HG02759 (cell line): ENCODE measurements at regions not wholly inside any gene's neighbourhood (a gene's known extent, or its start where the extent isn't known, plus 50 kb on each side); places are given as distances from the start of the nearest gene placed in this dataset.
"Not testable (repeated sequence)": the region's sequence is repeated elsewhere in the genome, so short reads cannot be mapped to it uniquely, and the experiment has no call there.

Experiments
- ATAC-seq: cut with Tn5 transposase; IDR thresholded peaks from one replicate; pipeline ENCODE4 v1.9.1; 2021; ENCODE audit warnings: mild to moderate bottlenecking, moderate library complexity; ENCODE audit not compliant: unreplicated experiment

DNA sequence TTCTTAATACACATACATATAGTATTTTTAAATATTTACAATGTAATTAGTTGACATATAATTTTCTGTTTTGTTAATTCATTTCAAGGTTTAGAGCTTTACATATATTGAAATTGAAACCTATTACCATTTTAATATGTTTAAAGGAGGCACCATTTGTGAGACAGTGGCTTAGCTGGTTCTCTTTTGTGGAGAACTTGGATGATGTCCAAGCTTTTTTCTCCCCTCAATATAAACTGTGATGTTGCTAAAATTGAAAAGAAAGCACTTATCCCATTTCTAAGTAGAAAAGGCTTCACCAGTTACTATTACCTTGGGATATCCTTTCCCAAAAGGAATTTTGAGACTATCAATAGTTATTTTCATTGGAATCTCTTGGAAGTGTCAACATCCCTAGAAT, 707.2 kb downstream of the NTRK3 start:
- ATAC-seq: no peak

DNA sequence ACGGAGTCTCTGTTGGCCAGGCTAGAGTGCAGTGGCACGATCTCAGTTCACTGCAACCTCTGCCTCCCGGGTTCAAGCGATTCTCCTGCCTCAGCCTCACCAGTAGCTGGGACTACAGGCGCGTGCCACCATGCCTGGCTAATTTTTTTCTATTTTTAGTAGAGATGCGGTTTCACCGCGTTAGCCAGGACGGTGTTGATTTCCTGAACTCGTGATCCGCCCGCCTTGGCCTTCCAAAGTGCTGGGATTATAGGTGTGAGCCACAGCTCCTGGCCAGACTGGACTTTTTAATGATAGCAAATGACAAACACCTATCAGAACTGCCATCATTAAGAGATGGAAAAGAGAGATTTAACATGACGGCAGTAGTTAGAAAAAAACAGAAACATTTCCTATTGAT, 707.9 kb downstream of the NTRK3 start:
- not testable (repeated sequence) for ATAC-seq

DNA sequence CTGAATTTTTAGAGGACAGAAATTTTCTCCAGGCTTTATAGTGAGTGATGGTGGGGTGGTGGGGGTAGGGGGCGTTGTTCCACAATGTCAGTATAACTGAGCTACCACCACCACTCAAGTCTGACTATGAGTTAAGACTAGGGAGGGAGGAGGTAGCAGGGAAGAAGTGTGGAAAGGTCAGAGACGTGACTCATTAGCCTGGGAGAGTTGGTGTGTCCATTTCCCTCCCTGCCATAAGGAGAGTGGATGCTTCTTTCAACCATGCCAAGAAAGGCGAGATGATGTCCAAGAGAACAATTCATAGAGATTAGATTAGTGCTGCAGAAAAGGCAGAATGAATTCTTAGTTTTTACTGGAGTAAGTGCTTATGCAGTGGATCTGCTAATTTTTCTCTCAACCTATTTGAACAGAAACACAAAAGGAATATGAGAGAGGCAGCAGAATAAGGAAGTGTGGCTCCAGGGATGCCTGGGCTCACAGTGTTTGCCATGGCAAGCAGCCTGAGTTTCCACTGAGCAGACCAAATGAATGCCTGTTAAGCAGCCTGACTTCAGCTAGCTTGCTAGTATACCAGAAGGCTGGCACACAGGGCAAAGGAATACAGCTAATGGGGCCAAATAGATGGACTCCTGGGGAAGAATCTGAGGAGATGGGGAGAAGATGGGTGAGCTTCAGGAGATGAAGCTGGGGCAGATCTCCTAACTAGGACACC, 708.9 kb downstream of the NTRK3 start:
- no peak for ATAC-seq

DNA sequence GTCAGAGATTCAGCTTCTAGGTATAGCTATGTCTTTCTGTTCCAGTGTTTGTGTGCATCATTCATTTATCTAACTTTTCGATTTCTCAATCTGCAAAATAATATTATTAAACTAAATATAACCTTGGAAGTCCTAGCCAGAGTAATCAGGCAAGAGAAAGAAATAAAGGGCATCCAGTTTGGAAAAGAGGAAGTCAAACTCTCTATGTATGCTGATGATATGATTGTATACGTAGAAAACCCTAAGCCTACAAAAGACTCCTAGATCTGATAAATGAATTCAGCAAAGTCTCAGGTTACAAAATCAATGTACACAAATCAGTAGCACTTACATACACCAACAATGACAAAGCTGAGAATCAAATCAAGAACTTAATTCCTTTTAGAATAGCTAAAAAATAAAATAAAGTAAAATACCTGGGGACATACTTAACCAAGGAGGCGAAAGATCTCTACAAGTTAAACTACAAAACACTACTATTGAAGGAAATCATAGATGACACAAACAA, 718.2 kb downstream of the NTRK3 start:
- ATAC-seq: no peak

DNA sequence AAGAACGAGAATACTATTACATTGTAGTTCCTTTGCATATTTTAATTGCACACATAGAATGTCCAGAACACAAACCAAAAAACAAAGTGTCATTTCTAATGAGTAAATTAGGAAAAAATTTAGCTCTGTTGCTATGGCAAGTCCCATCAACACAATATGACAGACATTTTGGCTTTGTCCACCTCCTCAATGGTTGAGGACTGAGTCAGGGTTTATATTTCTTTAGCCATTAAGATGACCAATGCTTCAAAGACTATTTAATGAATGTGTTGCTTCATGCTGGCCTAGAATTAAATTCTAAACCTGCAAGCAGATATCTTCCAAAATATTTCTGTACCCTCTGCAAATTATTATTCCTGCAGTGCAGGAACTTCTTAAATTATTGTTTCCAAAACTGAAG, 719.2 kb downstream of the NTRK3 start:
- no peak for ATAC-seq

DNA sequence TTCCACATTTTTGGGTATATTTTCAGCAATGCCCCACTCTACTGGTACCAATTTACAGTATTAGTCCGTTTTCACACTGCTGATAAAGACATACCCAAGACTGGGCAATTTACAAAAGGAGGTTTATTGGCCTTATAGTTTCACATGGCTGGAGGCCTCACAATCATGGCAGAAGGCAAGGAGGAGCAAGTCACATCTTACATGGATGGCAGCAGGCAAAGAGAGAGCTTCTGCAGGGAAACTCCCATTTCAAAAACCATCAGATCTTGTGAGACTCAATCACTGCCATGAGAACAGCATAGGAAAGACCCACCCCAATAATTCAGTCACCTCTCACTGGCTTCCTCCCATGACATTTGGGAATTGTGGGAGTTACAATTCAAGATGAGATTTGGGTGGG, 722.9 kb downstream of the NTRK3 start:
- not testable (repeated sequence) for ATAC-seq

DNA sequence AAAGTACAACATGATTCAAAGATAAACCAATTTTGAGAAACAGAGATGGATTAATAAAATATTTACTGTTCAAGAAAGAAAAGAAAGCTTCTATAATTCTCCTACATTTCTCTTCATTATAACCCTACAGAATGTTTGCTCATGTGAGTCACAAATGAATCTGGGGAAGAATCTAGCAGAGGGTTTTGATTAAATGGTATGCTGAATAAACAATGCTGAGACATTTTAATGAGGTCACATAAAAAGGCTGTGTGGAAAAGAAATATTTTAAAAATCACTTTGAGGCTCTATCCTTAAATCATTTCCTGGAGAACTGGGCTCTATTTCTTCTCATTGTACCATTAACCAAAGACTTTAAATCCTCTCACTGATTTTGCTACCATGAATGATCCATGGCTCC, 727.7 kb downstream of the NTRK3 start:
- no peak for ATAC-seq

DNA sequence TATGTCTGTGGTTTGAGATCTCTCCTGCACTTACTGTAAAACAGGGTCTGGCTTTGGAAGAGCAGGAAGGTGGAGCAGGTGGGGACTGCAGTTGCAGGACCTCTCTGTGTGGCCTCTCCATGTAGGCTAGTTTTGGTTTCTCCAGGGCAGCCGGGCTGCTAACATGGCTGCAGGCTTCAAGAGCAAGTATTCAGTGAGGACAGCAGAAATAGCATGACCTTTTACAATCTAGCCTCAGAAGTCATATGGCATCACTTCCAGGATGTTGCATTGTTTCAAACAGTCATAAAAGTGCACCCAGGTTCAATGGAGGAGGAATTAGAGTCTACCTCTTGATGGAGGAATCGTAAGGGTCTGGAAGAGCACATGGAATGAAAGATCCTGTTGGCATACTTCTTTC, 728.7 kb downstream of the NTRK3 start:
- no peak for ATAC-seq

DNA sequence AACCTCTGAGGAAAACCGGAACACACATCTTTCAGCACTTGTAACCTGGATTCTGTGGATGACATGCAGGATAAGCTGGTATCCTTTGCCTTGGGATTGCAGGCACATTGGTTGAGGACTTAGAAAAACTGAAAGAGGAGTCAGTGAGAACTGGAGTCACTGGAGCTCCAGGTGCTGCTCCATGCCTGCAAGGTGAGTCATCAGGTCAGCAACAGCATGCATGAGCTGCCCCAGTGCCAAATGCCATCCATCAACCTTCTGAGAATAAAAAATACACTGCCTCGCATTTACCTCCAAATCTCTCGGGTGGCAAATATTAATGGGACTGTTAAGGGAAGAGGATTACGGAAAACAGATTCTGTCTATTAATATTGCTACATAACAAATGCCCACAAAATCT, 729.1 kb downstream of the NTRK3 start:
- no peak for ATAC-seq

DNA sequence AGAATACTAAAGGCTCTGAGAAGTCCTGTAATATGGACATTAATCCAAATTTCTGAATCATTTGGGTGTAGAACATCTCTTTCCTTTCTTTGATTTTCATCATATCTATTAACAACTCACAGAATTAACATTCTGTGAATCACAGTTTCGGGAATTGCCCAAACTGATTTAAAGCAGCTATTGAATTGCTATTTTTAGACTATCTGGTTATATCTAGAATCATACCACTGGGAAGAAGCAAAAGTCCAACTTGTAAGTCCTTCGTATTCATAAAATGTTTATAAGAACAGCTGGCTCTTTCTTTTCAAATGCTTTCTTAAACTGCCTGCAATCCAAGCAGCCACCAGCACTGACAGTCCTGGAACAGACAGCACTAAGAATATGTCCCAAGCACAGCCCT, 733.0 kb downstream of the NTRK3 start:
- no peak for ATAC-seq

DNA sequence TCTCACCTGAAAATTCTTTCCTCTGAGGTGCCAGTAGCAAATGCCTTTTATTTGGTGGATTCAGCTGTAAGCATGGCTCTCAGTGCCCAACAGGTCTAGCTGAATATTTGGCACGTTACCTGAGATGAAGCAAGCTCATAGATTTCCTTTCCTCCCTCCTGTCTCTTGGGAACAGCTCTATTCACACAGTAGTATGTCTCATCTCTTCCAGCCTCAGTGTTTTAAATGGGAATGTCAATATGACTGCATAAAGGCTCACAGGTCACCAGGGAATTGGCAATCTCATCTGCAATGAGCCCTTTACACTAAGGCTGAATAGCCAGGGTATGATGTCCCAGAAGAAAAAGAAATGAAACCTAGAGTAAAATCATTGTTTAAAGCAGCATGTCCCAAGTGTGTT, 733.5 kb downstream of the NTRK3 start:
- no peak for ATAC-seq

DNA sequence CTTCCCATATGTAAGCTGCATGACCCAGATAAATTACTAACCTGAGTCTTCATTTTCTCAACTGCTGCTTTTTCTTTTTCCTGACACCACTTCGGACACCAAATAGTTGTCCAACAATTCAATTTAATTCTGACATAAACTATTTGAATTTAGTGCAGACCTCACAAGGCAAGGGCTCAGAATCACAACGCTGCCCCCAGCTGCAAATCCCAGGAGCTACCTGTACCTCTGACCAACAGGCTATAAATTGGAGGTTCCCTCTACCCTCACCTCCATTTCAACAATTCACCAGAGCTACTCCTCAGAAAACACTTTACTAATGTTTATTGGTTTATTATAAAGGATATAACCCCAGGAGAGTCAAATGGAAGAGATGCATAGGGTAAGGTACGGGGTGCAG, 737.6 kb downstream of the NTRK3 start:
- no peak for ATAC-seq

DNA sequence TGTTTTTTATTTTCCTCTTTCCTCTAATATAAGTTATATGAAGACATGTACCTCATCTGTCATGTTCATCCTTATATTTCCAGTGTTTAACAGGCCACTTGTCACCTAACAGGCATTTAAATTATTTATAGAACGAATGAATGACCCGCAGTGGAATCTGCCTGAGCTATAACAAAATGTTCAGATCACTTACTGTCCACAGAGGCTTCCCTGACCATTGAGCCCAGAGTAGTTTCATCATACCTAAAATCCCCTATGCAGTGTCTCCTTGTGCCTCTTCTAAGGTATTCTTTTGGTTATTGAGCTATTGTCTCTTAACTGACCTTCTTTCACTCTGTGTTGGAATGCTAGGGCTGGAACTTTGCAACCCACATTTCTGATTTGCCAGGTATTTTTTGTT, 748.5 kb downstream of the NTRK3 start:
- ATAC-seq: no peak

DNA sequence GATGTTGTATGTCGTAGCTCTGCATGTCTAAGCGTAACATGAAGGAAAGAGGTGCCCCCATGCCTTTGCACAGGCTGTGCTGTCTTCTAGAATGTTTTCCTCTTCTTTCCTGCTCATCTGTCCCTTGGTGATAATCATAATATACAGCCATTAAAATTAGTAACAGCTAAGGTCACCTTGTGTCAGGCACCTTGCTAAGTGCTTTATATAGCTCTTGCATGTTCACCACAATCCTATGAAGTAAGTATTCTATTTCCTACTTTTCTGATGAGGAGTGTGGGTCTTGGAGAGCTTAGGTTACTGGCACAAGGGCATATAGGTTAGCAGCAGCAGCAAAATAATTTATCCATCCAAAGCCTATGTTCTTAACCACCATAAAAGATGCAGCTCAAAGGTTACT, 754.4 kb downstream of the NTRK3 start:
- no peak for ATAC-seq

DNA sequence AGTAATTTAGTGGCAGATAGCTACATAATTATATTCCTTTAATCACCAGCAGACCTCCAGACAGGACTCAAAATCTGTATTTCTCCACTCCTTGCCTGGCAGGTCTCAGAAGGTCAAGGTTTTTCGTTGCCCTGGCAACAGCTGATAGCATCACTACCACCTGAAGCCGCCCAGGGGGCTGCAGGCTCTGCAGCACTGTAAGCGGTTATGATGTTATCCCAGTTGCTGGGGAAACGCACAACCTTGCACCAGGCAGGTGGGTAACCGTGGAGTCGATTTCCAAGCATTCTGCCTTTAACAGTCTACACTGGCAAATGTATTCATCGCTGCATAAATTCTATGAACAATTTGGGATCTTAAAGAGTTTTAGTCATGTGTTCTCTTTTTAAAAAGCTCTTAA, 756.3 kb downstream of the NTRK3 start:
- ATAC-seq: no peak

DNA sequence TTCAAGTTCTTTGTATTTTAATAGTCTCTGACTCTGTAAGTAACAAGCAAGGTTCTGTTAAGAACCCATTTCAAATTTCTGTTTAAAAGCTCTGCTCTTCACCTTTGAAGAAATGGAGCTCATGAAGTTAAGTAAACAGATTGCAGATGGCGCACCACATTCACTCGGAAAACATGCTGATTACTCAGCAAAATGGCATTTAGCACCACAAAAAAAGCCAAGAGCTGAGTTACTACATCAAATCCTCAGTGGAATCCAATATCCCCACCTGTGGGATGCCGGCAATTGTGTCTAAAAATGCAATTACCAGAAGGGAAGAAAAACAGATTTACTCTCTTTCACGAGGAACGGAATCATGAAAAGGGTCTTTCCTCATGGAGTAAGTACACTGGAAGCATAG, 758.0 kb downstream of the NTRK3 start:
- ATAC-seq: no peak

DNA sequence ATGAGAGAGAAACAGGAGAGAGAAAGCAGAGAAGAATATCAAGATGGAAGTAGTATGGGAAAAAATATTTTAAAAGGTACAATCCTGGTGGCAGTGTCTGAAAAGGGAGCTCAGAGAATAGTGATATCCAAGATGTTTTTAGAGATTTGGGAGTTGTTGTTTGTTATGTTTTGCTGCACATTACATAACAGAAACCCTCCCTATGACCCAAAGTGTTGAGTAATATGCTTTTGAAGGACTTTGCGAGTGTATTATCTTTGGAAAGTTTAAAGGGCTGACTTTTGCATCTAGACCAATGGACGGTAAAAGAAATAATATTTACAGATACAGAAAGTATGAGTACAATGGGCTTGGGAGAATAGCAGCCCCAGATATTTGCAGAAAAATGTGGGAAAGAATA, 759.7 kb downstream of the NTRK3 start:
- no peak for ATAC-seq

DNA sequence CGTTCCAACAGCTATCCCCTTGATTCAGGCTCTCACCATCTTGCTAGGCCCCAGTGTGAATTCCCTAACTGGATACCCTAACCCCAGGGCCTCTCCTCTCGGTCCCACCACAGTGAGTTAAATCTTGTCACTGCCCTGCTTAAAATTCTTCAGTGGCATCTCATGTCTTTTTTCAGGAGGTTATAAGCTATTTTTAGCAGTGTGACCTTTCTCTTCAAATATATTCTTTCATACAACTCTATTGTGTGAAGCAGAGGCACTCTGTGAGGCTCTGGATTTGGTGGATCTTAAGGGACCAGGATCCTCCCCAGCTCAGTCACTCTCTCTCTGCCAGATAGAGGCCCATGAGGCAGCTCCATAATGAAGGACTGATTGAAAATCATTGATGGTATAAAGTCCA, 760.4 kb downstream of the NTRK3 start:
- ATAC-seq: no peak

DNA sequence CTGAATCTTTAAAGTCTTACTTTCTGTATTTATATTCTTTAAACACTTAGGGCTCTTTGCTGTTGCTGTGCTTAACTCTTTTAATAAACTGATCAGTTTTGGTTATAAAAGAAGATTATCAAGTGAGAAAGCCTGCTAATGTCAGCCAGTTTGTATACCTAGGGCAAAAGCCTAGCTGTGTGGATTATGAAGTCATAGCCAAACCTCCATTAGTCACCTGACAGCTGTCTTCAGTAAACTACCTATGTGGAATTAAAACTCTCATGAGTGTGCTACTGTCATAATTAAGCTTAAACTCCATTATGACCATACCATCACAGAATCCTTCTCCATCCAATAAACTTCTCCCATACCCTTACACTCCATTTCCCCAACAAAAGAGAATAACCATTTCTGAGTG, 762.7 kb downstream of the NTRK3 start:
- ATAC-seq: no peak

DNA sequence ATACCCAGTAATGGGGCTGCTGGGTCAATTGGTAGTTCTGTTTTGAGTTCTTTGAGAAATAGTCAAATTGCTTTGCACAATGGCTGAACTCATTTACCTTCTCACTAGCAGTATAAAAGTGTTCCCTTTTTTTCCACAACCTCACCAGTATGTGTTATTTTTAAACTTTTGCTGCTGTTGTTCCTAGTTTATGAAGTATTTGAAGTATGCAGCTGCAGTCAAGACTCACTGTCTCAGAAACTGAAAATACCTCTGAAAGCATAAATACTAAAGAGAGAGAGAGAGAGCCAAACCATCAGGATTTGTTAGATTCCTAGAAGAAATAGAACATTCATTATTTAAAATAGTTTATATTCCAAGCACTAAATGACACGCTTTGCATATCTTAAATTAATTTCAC, 764.2 kb downstream of the NTRK3 start:
- no peak for ATAC-seq

DNA sequence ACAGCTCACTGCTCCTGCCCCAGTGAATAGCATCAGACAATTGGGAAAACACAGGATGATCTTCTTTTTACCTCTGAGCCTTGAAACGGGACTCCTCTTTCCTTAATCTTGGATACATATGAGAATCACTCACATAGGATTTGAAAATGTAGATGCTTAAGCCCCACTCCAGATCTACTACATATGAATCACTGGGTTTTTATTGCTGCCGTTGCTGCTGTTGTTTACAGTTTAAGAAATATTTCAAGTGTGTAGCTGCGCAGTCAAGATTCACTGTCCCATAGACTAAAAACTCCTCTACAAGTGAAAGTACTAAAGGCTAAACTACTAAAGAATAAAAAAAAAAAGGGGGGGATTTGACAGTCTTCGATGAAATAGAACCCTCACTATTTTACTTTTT, 765.9 kb downstream of the NTRK3 start:
- no peak for ATAC-seq

DNA sequence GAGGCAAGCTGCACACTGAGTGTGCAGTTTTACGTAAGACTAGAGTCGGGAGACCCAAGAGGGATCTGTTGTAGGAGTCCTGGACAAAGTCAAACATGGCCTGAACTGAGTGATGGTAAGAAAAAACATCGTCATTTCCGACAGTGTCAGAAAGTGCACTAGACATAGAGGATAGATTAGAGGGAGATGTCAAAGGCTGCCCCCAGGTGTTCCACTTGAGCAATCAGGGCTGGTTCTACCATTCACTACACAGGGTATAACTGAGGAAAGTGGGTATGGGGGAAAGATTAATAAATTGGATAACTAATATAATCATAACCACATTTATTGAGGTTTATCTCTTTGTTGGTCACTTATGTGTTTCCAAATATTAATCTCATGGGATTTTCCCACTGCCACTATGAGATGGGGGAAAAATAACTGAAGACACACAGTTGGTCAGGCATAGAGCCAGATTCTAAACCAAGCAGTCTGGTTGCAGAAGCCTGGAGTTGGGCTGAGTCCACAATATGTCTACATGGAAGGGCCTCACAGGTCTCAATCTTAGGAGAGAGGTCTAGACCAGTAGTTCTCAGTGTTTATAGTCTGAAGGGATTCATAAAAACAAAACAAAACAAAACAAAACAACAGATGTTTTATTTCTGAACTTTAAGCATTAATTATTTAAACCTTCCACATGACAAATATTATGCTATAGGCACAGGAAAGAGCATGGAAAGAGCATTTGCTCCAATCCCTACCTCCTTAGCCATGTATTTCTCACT, 766.5 kb downstream of the NTRK3 start:
- no peak for ATAC-seq

DNA sequence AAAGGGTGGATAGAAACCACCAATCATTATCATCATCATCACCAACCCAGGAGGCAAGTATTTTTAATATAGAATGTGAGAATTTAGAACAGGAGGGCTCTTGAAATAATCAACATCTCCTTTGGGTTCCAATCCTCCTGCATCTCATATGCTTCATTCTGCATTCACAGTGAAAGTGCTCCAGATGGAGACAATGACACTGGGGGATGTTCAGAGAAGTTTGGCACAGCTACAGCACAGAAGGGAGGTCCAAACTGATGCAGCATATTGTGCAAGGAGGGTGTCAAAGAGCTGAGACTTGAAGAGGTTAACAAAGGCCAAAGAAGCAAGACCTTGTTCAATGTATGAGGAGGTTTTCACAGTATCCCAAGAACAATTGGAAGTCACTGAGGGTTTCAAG, 767.1 kb downstream of the NTRK3 start:
- no peak for ATAC-seq
